CD4-positive, alpha-beta T cell treated with Interferon alpha-2 for 1 hour (primary cell): ENCODE measurements at regions not wholly inside any gene's neighbourhood (a gene's known extent, or its start where the extent isn't known, plus 50 kb on each side); places are given as distances from the start of the nearest gene placed in this dataset.

Experiments
- DNase-seq, 2 donors: peaks; one replicate each; pipeline ENCODE4 v3.0.0-alpha.2; 2020 to 2022

- DNase-seq: no peak
Measured at GRCh38 chr3:182233957-182234356, 522.2 kb downstream of the SOX2 start.

DNA sequence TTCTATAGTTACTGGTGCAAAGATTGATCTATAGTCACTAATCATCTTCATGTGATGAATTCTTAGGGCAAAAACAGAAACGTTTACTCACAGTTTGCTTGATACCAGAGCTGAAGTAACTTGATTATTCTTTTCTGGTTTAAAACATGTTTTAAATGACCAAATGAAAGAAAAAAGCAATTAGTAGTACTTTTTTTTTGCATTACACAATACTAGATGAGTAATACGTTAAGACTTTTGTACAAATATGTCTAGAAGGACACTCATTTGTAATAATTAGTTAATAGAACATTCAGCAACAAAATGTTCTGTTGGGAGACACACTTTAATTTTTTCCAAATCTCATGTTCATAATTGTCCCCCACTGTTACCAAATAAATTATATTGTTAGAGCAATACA lies 523.2 kb downstream of the SOX2 start:
- DNase-seq: no peak

GRCh38 chr3:182235504-182235903 lies 523.8 kb downstream of the SOX2 start:
- DNase-seq: no peak

- DNase-seq: no peak
Measured at GRCh38 chr3:182238126-182238525, 526.4 kb downstream of the SOX2 start.

DNA sequence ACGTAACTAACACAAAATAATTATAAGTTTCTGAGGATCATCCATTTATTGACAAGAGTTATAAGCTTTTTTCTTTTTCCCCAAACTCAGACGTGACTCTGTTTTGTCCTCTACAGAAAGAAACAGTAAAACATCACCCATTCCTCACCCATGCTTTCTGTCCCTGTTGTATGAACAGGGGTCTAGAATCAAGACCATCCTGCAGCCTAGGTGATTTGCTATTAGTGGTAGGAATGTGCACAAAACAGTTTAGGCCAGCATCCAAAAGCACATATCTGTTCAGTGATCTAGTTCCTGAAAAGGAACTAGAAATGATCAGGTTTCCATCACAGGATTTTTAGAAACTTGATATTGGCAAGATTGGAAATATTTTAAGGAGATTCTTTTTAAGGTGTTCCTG lies 527.6 kb downstream of the SOX2 start:
- no peak for DNase-seq

DNA sequence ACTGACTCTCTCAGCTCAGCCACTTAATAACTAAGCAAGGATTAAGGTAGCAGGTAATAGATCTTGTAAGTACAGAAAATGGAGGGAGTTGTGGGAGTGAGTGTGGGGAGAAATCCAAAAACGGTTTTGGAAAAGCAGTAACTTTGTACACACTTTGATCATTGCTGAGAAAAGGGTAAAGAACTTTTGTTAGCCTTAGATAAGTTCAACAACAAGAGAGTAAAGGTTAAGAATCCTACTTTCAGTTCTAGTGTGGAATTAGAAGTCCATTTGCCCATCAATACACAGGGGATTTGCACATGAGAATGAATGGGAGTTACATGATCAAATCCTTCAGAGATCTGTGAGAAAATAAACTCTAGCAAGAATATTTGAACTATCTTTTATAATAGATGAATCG lies 528.7 kb downstream of the SOX2 start:
- no peak for DNase-seq

DNA sequence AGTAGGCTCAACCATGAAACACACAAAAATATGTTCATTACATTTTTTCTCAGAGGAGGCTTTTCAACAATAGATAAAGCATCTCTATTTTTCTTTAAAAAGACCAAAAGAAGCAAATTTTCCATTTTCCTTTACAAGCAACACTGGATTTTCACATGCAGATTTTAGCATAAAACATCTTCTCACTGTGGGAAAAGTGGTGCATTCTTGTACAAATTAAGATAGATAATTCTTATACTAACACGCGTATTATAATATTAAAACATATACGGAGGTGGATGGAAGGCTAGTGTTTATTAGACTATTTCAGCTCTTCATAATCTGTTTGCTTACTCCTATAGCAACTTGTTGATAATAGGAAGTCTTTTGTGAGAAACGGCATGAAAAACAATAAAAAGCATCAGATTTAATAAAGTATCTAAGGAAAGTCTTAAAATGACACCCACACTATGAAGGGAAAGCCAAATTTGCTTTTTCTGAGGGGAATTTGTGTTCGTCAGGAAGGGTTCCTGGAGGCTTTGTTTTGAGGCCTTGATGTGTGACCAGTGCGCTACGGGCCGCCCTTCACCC lies 529.6 kb downstream of the SOX2 start:
- DNase-seq: no peak

DNA sequence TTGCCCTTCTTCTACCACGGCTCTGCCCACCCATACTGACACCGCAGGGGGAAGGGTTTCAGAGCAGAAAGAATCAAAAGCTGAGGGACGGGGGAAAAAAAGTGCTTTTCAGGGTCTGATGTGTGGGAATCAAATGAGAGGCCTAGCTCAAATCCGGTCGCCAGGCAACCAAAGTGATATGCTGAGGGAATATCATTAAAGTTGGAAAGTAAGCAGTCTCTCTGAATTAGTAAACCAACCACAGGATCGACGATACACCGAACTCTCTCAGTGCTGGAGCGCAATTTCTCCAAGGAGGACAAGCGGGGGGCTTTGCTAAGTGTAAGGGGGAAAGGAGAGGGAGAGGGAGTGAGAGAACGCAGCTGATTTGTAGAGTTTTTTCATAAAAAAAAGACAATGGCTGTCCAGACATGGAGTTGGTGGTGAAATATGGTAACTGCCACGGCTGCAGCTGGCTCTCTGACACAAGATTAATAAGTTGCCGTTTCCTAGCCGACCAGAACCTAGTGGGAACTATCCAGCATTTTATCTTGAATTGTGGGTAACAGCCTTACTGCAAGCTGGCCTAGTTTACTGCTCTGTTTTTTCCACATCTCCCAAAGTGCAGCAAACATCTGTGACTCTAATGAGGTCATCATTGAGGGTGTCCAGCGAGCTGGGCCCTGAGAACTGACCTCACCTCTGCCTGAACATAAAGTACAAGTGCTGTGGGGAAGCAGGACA lies 530.2 kb downstream of the SOX2 start:
- no peak for DNase-seq

DNA sequence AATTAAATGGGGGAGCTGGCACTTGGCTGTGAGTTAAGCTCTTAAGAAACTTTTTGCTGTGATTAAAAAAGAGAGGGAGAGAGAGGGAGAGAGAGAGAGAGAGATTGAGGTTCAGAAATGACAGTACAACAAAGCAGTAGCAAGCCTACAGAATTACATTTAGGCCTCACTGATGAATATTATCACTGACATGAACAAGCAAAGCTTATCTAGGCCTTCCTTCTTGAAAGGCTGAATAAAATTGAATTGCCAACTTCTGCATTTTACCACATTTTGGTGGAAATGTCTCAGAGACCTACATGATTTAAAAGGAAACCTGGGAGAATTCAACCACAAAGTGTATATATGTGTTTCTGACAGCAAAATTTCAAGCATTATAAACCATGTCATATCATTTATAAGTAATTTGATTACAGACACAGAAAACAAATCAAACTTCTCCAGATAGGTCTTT lies 530.8 kb downstream of the SOX2 start:
- DNase-seq: no peak

DNA sequence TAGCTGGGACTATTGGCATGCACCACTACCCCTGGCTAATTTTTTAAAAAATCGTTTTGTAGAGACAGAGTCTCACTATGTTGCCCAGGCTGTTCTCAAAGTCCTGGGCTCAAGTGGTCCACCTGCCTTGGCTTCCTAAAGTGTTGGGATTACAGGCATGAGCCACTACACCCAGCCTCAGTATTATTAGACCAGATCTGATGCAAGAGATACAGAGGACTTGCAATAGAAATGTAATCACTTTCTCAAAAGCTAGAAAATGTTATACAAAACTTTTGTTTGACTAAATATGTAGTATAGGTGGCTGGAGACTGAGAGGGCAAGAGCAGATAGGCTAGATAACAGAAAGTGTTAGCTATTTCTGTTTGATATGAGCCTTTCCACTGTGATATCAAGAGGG lies 531.9 kb downstream of the SOX2 start:
- DNase-seq: no peak

DNA sequence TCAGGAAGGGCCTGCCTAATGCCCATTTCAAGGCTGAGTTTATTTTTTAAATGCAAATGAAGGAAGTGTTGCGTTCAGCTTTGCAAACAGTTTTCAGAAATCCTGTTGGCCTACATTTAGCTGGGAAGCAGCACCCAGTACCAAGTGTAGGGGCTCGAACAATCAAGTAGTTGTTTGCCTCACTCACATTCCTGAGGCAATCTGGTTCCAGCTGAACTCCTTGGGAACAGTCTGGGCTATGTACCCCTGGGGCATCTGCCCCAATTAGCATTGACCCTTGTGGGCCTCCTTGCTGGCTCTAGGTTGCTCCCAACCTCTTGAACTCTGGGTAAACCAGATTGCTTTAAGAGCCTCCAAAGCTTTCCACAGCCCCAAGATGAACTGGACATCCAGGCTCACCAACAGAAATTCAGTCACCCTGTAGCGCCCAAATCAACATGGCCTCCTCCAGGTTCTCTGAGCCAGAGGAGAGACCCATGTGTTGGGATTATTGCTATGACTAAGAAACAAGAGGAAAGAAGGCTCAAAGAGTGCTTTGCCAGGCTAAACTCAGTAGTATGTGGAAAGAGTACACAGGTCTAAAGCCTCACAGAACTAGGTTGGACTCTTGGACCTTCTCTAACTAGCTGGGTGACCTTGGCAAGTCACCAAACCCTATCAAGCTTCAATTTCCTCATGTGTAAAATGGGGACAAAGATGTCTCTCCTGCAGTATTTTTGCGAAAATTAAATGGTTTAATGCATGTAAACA lies 532.7 kb downstream of the SOX2 start:
- DNase-seq: no peak

DNA sequence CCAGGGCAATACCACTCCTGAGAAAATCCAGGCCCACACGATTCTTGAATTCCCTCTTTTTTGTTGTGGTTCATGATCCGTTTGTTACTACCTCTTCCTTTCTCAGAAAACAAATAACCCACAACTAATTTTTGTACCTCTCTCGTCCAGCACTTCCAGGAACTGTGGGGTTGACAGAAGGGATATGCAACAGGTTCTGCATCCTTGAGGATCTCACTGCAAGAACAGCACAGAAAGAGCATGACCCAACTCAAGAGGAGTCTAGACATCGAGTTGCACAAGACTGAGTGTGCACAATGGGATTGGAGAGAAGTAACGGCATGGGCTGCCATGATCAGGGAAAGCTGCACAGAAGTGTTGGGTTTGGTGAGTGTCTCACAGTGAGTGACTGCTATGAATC lies 533.3 kb downstream of the SOX2 start:
- DNase-seq: no peak

DNA sequence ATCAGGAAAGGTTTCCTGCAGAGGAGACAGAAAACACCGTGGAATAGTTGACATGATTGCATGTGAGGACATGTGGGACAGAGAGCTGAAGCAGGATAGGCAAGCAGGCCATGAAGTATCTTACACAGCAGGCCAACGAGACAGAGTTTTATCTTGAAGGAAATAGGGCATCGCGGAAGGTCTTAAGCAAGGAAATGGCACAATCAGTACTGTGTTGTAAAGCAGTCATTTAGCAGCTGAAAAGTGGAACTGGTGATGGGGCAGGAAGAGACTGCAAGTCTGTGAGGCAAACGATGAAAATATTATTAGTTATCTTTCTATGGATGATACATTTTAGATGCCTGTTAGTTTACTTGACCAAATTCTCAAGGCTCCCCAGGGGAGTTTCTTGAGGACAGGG lies 535.1 kb downstream of the SOX2 start:
- DNase-seq: no peak

GRCh38 chr3:182248349-182248880 lies 536.7 kb downstream of the SOX2 start:
- no peak for DNase-seq

DNA sequence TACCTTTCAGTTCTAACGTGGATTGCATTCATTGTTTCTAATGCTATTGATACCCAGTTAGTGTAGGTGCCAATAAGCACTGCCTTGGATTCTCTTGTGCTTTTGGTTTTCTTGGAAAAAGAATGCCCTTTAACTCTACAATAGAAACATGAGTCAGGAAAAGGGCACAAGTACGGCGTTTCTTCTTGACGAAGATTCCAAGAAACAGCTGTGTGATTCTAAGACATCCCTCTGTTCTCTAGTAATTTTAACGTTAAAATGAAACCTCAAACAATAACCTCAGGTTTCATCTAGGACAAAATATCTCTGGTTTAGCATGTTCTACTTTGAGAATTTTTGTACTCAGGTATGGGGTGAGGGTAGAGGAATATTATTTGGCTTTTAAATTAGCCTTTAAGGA lies 540.5 kb upstream of the ATP11B start:
- DNase-seq: no peak

GRCh38 chr3:182255158-182255557 lies 538.1 kb upstream of the ATP11B start:
- DNase-seq: no peak

DNA sequence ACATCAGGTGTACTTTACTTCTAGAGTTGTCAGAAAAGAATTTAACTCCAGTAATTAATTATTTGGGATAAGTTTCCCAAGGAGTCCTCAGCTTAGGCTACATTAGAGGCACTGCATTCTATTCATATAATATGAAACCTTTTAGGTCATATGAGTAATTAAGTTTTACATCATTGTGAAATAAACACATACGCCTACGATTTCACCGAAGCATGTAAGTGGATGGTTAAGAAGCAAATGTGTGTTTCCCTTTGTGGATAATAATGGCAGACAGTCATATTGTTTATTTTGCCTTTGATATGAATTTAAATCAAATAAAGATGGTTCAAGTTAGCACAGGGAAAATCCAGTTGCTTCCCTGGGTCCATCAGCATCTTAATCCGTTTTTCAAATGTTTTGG lies 535.9 kb upstream of the ATP11B start:
- DNase-seq: no peak

- no peak for DNase-seq
Measured at GRCh38 chr3:182258538-182259177, 534.6 kb upstream of the ATP11B start.

DNA sequence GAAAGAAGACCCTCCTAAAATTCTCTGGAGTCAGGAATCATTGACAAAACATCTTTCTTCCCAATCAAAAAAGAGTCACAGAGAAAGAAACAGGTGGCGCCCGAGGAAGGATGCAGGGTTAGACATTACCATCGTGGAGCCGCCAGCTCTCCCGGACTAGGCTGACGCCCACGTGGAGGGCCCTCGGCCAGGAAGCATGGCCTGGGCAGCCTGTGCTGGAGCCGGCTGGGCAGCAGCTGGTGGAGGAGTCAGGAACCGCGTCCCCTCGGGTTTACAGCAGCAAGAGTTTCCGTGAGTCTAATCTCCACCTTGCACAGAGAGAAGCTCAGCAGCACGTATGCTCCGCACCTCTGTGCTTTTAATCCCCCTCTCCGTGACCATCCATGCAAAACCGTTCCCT lies 533.7 kb upstream of the ATP11B start:
- DNase-seq: no peak

DNA sequence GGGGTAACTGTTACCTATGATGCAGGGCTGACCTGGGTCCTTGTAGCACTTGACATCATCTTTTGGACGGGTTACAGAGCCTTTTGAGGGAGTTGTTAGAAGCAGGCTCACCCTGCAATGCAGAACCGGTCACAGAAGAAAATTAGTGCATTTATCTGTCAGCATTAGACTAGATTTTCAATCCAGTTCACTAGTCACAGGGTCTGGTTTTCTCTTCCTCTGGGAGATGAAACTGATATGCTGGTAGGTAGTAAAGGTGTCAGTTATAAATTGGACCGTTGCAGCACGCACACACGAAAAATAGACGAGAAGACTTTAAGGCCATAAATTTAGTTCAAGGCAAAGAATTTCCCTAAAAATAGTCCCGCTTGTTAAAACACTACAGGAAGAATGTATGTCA lies 532.3 kb upstream of the ATP11B start:
- DNase-seq: no peak

DNA sequence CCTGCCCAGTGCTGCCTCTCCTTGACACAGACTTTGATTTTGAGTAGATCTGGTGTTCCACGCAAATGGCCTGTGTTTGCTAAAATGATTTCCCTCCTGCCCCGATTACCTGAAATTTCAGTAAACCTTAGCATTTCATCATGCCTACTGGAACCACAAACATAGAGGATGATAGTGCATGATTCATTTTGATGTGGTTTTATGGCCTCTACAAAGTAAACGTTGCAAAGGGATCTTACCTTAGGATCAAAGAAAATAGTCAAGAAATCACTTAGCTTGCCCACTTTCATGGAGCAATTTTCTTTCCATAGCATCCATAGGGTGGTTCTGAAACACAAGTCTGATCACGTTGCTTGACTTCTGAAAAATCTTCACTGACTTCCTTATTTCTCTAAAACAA lies 524.6 kb upstream of the ATP11B start:
- DNase-seq: no peak

DNA sequence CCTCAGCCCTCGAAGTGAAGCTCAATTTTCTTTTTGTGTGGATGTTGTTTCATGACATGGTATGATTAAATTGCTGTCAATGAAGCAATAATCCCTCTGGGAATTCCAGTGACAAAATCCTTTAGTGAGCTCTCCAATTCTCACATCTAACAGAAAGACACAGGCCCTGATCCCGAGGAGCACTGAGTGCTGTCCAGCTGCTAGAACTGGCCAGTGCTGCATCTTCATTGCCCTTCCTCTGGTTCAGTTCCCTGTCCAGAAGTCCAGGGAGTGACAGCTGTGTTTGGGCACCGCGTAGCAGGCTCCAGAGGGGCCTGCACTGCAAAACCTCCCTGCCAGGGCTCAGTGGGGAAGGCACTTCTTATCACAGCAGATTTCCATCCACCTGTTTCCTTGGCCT lies 516.8 kb upstream of the ATP11B start:
- DNase-seq: no peak

- no peak for DNase-seq
Measured at GRCh38 chr3:182284793-182285192, 508.5 kb upstream of the ATP11B start.

- no peak for DNase-seq
Measured at GRCh38 chr3:182292591-182292990, 500.7 kb upstream of the ATP11B start.
